Stimulated activated naive CD8-positive, alpha-beta T cell treated with anti-CD3 and anti-CD28 coated beads, Interleukin-15, amount 100 ng/mL, for 72 hours (primary cell): ENCODE measurements at regions not wholly inside any gene's neighbourhood (a gene's known extent, or its start where the extent isn't known, plus 50 kb on each side); places are given as distances from the start of the nearest gene placed in this dataset.
"Not testable (repeated sequence)": the region's sequence is repeated elsewhere in the genome, so short reads cannot be mapped to it uniquely, and the experiment has no call there.

Source experiments
- ATAC-seq: fragments of 150-1000 bp; cut with Tn5 transposase; 2 replicates; pipeline ENCODE4 v1.10.0; 2021; ENCODE audit warnings: mild to moderate bottlenecking, moderate library complexity
- DNase-seq, 2 donors: peaks; one replicate each; pipeline ENCODE4 v3.0.0; 2021 to 2022
- H3K27ac Mint-ChIP-seq, 2 donors: one replicate each; pipeline ENCODE4 v1.8.0; 2022; ENCODE audit warnings: mild to moderate bottlenecking in 2 of 2, mixed read lengths in 2 of 2, moderate library complexity in 2 of 2
- H3K27me3 Mint-ChIP-seq: one replicate; pipeline ENCODE4 v1.8.0; 2022; ENCODE audit warnings: mixed read lengths
- H3K4me1 Mint-ChIP-seq: one replicate; pipeline ENCODE4 v1.8.0; 2022; ENCODE audit warnings: mild to moderate bottlenecking, mixed read lengths
- H3K4me3 Mint-ChIP-seq, 2 donors: one replicate each; pipeline ENCODE4 v1.8.0; 2022; ENCODE audit warnings: mild to moderate bottlenecking in 2 of 2, mixed read lengths in 2 of 2, moderate library complexity in 1 of 2
- H3K9me3 Mint-ChIP-seq, 2 donors: one replicate each; pipeline ENCODE4 v1.8.0; 2022; ENCODE audit warnings: mixed read lengths in 2 of 2

DNA sequence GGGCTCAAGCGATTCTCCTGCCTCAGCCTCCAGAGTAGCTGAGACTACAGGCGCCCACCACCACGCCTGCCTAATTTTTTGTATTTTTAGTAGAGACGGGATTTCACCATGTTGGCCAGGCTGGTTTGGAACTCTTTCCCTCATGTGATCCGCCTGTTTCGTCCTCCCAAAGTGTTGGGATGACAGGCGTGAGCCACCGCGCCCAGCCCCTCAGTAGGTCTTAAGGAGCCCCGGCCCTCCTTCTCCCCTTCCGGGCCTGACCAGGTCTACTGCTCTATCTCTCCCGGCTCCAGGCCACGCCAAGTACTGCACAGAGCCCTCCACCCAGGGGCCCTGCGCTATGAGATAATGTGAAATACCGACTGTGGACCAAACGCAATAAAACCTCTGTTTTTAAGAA, 785.5 kb downstream of the FOXD4L5 start:
- not testable (repeated sequence) for H3K4me1 Mint-ChIP-seq, H3K4me3 Mint-ChIP-seq, H3K27ac Mint-ChIP-seq, H3K27me3 Mint-ChIP-seq, H3K9me3 Mint-ChIP-seq, ATAC-seq, DNase-seq

DNA sequence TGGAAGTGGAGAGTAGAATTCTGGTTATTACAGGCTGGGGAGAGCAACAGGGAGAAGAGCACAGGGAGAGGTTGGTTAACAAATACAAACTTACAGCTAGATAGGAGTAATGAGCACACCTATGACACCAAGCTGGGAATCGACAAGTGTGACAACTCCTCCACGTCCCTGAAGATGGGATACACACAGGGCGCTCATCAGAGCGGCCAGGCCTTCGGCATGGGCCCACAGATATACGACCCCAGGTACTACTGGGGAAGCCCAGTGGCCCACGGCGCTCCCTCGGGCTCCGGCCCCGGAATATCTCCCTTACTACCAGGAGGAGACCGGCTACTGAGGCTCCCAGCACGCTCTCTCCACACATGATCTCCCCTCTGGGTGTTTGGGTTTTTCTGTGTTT, 786.6 kb downstream of the FOXD4L5 start:
- H3K27me3 Mint-ChIP-seq, ATAC-seq, H3K27ac Mint-ChIP-seq, H3K9me3 Mint-ChIP-seq, DNase-seq, H3K4me3 Mint-ChIP-seq, H3K4me1 Mint-ChIP-seq: not testable (repeated sequence)

DNA sequence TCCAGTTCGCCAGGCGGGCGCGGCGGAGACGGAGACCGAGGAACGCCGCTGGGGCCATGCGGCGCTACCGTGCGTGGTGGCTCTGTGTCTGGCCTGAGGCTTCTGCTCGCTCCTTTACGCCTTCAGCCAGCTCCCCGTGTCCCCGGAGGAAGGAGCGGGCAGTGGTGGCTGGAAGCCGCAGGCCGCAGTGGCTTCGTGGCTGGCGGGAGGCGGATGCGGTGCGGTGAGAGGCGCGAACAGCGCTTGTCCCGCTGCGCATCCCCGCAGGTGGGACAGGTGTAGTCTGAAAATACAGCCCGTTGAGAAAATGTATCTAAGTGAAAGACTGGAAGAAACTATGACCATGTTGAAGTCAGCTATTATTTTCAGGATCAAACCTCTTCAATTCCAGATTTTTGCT, 796.5 kb downstream of the FOXD4L5 start:
- H3K27ac Mint-ChIP-seq, H3K27me3 Mint-ChIP-seq, DNase-seq, ATAC-seq, H3K4me1 Mint-ChIP-seq, H3K4me3 Mint-ChIP-seq, H3K9me3 Mint-ChIP-seq: not testable (repeated sequence)

DNA sequence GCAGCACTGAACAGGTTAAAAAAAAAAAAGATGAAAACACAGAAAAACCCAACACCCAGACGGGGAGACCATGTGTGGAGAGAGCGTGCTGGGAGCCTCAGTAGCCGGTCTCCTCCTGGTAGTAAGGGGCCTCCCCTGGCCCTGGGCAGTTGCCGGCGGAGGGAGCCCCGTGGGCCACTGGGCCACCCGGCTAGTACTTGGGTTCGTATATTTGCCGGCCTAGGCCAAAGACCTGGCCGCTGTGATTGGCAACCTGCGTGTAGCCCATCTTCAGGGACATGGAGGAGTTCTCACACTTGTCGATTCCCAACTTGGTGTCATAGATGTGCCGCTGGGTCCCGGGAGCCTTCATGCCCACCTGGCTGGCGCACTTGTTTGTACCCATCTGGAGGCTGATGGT, 798.9 kb downstream of the FOXD4L5 start:
- H3K27me3 Mint-ChIP-seq, H3K27ac Mint-ChIP-seq, H3K4me1 Mint-ChIP-seq, ATAC-seq, H3K4me3 Mint-ChIP-seq, DNase-seq, H3K9me3 Mint-ChIP-seq: not testable (repeated sequence)

DNA sequence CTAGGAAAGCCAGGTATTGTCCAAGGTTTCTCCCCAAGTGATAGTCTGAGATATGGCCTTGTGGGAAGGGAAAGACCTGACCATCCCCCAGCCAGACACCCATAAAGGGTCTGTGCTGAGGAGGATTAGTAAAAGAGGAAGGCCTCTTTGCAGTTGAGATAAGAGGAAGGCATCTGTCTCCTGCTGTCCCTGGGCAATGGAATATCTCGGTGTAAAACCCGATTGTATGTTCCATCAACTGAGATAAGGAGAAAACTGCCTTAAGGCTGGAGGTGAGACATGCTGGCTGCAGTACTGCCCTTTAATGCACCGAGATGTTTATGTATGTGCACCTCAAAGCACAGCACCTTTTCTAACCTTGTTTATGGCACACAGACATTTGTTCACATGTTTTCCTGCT, 805.9 kb downstream of the FOXD4L5 start:
- not testable (repeated sequence) for H3K4me3 Mint-ChIP-seq

DNA sequence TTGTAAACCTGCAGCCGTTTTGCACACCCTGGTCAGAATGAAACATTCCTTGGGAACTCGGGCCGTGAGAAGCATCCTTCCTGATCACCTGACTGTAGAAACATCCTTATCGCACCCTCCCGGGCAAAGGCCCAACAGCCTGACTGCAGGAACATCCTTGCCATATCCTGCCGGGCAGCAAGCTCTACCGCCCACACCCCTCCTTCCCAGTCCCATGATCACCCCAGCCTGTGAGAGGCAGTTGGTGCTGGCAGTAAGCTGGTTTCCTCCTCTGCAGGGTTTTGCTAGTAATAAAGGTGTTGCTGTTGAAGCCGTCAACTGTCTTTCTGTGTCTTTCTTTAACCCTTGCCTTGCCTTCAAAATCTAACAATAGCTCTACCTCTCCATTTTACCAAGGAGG, 816.1 kb downstream of the FOXD4L5 start:
- not testable (repeated sequence) for H3K27me3 Mint-ChIP-seq, H3K9me3 Mint-ChIP-seq, H3K4me3 Mint-ChIP-seq, H3K27ac Mint-ChIP-seq, ATAC-seq, DNase-seq, H3K4me1 Mint-ChIP-seq

More for the DNA sequence above, 805.9 kb downstream of the FOXD4L5 start:
- ATAC-seq, H3K9me3 Mint-ChIP-seq, H3K27ac Mint-ChIP-seq, DNase-seq, H3K4me1 Mint-ChIP-seq, H3K27me3 Mint-ChIP-seq: not testable (repeated sequence)

DNA sequence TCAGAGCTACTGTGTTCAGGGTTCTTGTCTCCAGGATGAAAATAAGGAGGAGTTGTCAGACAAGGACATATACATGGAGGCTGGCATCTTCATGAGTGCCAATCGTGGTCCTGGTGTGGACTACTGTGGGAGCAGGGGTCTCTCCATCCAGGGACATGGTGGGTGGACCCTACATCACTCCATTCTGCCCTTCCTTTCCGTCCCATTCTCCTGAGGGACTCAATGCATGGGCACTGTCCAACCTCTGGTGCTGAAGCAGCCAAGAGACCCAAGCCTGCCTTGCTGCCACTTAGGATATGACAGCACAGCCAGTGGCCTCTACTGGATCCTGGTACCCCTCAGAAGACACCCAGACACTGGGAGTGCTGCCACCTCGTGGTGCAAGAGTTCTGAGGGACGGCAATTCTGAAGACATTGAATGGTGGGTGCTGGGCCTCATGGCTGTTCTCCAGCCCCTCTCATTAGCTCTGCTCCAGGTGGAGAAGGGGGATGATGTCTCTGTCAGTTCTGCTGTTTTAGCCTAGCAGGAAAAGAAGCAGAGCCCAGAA, 818.9 kb downstream of the FOXD4L5 start:
- H3K27ac Mint-ChIP-seq, DNase-seq, H3K27me3 Mint-ChIP-seq, H3K4me1 Mint-ChIP-seq, H3K9me3 Mint-ChIP-seq, H3K4me3 Mint-ChIP-seq: not testable (repeated sequence)
- peak; percentile 33 for ATAC-seq

DNA sequence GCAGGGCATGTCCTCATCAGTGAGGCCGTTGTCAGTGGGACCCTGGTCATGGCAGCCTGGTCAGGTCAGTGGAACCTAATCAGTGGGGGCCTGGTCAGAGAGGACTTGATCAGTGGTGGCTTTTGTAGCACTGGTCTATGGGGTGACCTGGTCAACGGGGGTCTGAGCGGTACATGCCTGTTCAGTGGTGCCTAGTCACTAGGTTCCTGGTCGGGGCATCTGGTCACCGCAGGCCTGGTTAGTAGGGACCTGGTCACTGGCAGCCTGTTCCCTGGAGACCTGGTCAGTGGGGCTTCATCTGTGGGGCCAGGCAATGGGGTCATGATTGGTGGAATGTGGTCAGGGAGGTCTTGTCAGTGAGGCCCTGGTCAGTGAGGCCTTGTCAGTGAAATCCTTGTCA, 823.1 kb downstream of the FOXD4L5 start:
- not testable (repeated sequence) for H3K4me3 Mint-ChIP-seq, H3K9me3 Mint-ChIP-seq, H3K27me3 Mint-ChIP-seq, ATAC-seq, H3K4me1 Mint-ChIP-seq, H3K27ac Mint-ChIP-seq, DNase-seq

DNA sequence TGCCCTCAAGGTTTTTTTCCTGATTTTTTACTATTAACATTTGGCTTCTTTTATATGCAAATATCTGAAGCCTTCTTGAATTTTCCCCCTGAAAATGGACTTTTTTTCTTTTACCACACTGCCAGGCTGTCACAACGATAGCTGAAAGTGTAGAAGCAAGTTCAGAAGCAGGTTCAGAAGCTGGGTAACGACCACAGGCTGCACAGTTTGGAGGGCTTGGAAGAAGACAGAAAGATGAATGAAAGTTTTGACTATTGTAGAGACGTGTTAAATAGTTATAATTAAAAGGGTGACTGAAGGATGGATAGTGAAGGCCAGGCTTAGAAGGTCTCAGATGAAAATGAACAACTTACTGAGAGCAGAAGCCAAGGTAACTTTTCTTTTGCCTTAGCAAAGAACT, 826.4 kb downstream of the FOXD4L5 start:
- not testable (repeated sequence) for DNase-seq, H3K4me1 Mint-ChIP-seq, H3K4me3 Mint-ChIP-seq, H3K27me3 Mint-ChIP-seq, H3K9me3 Mint-ChIP-seq, H3K27ac Mint-ChIP-seq, ATAC-seq

DNA sequence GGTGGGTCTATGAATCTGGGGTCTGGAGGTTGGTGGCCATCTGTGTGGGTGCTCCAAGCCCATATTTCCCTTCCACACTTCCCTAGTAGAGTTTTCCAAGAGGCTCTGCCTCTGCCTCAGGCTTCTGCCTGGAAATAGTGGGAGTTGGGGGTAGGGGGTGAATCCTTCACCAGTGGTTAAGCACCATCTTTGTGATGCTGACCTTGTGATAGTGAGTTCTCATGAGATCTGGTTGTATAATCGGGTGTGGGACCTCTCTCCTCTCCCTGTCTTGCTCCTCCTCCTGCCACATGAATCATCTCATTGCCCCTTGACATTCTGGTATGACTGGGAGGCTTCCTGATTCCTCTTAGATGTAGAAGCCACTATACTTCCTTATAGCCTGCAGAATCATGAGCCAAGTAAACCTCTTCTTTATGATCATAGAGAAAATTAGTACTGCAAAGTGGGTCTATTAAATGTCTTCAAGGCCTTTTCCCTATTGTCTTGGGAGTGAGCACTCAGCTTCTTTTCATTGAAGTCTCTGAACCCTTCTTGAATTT, 829.8 kb downstream of the FOXD4L5 start:
- H3K4me1 Mint-ChIP-seq, H3K27ac Mint-ChIP-seq, H3K27me3 Mint-ChIP-seq, H3K4me3 Mint-ChIP-seq, H3K9me3 Mint-ChIP-seq, ATAC-seq, DNase-seq: not testable (repeated sequence)

DNA sequence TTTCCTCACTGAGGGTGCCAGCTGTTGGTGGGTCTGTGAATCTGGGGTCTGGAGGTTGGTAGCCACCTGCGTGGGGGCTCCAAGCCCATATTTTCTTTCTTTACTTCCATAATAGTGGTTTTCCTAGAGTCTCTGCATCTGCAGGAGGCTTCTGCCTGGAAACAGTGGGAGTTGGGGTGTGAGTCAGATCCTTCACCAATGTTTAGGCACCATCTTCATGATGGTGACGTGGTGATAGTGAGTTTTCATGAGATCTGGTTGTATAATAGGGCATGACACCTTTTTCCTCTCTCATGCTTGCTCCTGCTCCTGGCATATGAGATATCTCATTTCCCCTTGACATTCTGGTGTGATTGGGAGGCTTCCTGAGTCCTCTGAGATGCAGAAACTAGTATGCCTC, 832.9 kb downstream of the FOXD4L5 start:
- H3K9me3 Mint-ChIP-seq, H3K4me3 Mint-ChIP-seq, H3K4me1 Mint-ChIP-seq, DNase-seq, ATAC-seq, H3K27ac Mint-ChIP-seq, H3K27me3 Mint-ChIP-seq: not testable (repeated sequence)

DNA sequence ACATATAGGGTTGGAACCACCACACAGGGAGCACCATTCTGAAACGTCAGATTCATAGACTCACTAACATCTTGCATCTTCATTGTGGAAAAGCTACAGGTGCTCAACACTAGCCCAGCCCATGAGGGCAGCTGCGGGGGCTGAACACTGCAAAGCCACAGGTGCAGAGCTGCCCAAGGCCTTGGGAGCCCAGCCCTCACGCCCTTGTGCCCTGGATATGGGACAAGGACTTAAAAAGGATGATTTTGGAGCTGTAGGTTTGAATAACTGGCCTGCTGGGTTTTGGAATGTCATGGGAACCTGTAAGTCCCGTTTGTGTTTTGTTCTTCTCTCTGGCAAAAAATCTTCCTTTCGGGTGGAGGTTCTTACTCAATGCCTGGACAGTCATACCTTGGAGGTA, 834.4 kb downstream of the FOXD4L5 start:
- H3K4me3 Mint-ChIP-seq, H3K27me3 Mint-ChIP-seq, ATAC-seq, H3K4me1 Mint-ChIP-seq, H3K9me3 Mint-ChIP-seq, H3K27ac Mint-ChIP-seq, DNase-seq: not testable (repeated sequence)

DNA sequence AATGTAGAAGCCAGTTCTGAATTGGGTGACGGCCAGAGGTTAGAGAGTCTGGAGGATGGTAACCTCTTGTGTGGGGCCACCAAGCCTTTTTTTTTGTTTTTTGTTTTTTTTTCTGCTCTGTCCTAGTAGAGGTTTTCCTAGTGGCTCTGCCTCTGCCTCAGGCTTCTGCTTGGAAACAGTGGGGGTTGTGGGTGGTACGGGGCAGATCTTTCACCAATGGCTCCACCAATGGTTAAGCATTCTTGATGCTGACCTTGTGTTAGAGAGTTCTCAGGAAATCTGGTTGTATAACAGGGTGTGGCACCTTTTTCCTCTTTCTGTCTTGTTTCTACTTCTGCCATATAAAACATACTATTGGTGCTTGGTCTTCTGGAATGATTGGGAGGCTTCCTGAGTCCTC, 836.0 kb downstream of the FOXD4L5 start:
- not testable (repeated sequence) for ATAC-seq, DNase-seq, H3K4me1 Mint-ChIP-seq, H3K4me3 Mint-ChIP-seq, H3K27me3 Mint-ChIP-seq, H3K9me3 Mint-ChIP-seq, H3K27ac Mint-ChIP-seq

DNA sequence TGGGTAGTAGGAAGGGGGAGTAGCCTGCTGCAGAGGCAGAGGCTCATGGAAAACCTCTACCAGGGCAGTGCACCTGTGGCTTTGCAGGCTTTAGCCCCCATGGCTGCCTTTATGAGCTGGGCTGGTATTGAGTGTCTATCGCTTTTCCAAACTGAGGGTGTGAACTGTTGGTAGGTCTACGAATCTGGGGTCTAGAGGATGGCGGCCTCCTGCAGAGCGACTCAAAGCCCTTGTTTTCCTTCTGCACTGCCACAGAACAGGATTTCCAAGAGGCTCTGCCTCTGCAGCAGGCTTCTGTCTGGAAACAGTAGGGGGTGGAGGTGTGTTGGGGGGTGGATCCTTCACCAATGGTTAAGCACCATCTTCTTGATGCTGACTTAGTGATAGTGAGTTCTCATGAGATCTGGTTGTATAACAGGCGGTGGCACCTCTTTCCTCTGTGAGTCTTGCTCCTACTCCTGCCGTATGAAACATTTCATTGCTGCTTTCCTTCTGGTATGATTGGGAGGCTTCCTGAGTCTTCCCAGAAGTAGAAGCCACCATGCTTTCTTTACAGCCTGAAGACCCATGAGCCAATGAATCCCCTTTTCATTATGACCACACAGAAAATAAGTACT, 840.0 kb downstream of the FOXD4L5 start:
- DNase-seq, H3K9me3 Mint-ChIP-seq, H3K27ac Mint-ChIP-seq, H3K4me3 Mint-ChIP-seq, H3K4me1 Mint-ChIP-seq, H3K27me3 Mint-ChIP-seq, ATAC-seq: not testable (repeated sequence)

DNA sequence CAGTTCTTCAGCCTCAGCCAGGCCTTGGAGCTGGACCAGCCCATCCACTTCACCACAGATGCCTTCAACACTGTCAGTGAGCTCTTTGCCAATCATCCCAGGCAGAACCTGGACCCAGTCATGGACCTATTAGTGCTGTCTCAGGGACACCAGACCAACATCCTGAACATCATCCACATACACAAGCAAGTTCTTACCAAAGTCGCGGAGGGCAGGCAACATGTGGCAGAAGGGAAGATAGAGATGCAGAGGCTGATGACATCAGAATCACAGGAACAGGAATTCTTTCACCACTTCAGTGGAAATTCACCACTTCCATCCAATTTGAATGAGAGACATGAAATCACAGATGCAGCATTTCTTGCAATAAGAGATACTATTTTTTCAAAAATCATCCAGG, 845.3 kb downstream of the FOXD4L5 start:
- H3K27ac Mint-ChIP-seq, H3K4me1 Mint-ChIP-seq, H3K27me3 Mint-ChIP-seq, DNase-seq, H3K4me3 Mint-ChIP-seq, H3K9me3 Mint-ChIP-seq, ATAC-seq: not testable (repeated sequence)
